Tibial artery (tissue), 4 donors: ENCODE measurements at regions not wholly inside any gene's neighbourhood (a gene's known extent, or its start where the extent isn't known, plus 50 kb on each side); places are given as distances from the start of the nearest gene placed in this dataset.

Experiments
- DNase-seq, 2 donors: peaks; one replicate each; pipeline ENCODE4 v3.0.0-alpha.2; 2019
- H3K27ac ChIP-seq, 2 donors: fragments of 200-600 bp; sonication (generic) in 1 of 2; 1 replicate in 1 of 2; 2 replicates in 1 of 2; pipeline ENCODE4 v1.5.1; 2018 to 2019; ENCODE audit warnings: mild to moderate bottlenecking in 1 of 2
- H3K27me3 ChIP-seq, 2 donors: fragments of 200-600 bp; sonication (generic) in 1 of 2; one replicate each; pipeline versions ENCODE4 v1.5.1 to v1.6.0; 2016 to 2019
- H3K36me3 ChIP-seq, 3 donors: fragments of 200-600 bp; sonication (generic) in 2 of 3; one replicate each; pipeline ENCODE4 v1.5.1; 2016 to 2019; ENCODE audit warnings: mild to moderate bottlenecking in 2 of 3
- H3K4me1 ChIP-seq, 4 donors: fragments of 200-600 bp; sonication (generic) in 2 of 4; 1 replicate in 3 of 4; 2 replicates in 1 of 4; pipeline ENCODE4 v1.5.1; 2016 to 2019
- H3K4me3 ChIP-seq, 2 donors: fragments of 200-600 bp; sonication (generic) in 1 of 2; 1 replicate in 1 of 2; 2 replicates in 1 of 2; pipeline ENCODE4 v1.5.1; 2018 to 2019; ENCODE audit warnings: mild to moderate bottlenecking in 2 of 2
- H3K9me3 ChIP-seq, 3 donors: fragments of 200-600 bp; sonication (generic) in 1 of 3; one replicate each; pipeline ENCODE4 v1.5.1; 2016 to 2019
- intact Hi-C: fragments of 100-400 bp; cut with DNase I; formaldehyde crosslinking; loops from one replicate; pipeline ENCODE4 v1.15.0; 2023; ENCODE audit warnings: low total_unique reads
- TF ChIP-seq, protein P1 (sequence below), 2 experiments: fragments of 200-600 bp in 1 of 2; fragments of 450-650 bp in 1 of 2; IDR thresholded peaks; one replicate each; pipeline ENCODE4 v1.5.1; 2017 to 2019; ENCODE audit warnings: antibody characterized with exemption in 2 of 2, mild to moderate bottlenecking in 1 of 2, moderate library complexity in 1 of 2

DNA sequence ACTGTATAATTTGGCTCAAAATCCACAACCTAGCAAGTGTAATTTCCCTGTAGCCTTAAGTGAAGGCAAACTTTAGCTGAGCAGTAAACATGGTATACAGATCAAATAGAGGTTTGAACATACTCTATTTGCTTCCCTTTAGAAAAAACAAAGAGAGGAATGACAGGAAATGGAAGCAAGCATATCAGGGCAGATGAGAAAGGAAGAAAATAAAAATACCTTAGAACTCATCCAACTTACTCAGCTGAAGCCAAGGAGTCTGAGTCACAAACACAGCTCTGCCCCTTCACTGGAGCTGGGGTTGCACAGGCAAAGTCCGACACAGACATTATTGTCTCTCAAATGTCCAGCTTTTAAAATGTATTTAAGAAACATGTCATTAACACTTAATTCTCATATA, 379.9 kb upstream of the IRAK1BP1 start:
- intact Hi-C loops, result no loop called here
- Histone ChIP-seq H3K4me1 (no peaks in the 10 kb centered on the region), H3K4me3 (no peak overlapping the region), H3K9me3 (no peaks in the 10 kb centered on the region), H3K36me3 (no peaks in the 10 kb centered on the region), H3K27ac (no peak overlapping the region), H3K27me3 (no peaks in the 10 kb centered on the region)
- DNase-seq, result no peak
- TF ChIP-seq, protein P1, sequence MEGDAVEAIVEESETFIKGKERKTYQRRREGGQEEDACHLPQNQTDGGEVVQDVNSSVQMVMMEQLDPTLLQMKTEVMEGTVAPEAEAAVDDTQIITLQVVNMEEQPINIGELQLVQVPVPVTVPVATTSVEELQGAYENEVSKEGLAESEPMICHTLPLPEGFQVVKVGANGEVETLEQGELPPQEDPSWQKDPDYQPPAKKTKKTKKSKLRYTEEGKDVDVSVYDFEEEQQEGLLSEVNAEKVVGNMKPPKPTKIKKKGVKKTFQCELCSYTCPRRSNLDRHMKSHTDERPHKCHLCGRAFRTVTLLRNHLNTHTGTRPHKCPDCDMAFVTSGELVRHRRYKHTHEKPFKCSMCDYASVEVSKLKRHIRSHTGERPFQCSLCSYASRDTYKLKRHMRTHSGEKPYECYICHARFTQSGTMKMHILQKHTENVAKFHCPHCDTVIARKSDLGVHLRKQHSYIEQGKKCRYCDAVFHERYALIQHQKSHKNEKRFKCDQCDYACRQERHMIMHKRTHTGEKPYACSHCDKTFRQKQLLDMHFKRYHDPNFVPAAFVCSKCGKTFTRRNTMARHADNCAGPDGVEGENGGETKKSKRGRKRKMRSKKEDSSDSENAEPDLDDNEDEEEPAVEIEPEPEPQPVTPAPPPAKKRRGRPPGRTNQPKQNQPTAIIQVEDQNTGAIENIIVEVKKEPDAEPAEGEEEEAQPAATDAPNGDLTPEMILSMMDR (IDR thresholded peaks at IDR 0.05), result no peak

- Histone ChIP-seq H3K36me3 (no peaks in the 10 kb centered on the region), H3K4me1 (no peaks in the 10 kb centered on the region), H3K27ac (no peak overlapping the region), H3K9me3 (no peaks in the 10 kb centered on the region), H3K4me3 (no peak overlapping the region), H3K27me3 (no peaks in the 10 kb centered on the region)
- TF ChIP-seq, protein P1 (IDR thresholded peaks at IDR 0.05), result no peak
- intact Hi-C loops, result no loop called here
- no peak for DNase-seq
Measured at GRCh38 chr6:78489874-78490273, 377.5 kb upstream of the IRAK1BP1 start.

- no peaks in the 10 kb centered on the region for H3K27me3 ChIP-seq
- no peak overlapping the region for H3K4me3 ChIP-seq
- no peak for DNase-seq
- H3K4me1 ChIP-seq, result no peaks in the 10 kb centered on the region
- H3K36me3 ChIP-seq, result no peaks in the 10 kb centered on the region
- no peak overlapping the region for H3K27ac ChIP-seq
- TF ChIP-seq, protein P1 (IDR thresholded peaks at IDR 0.05), result no peak
- intact Hi-C loops, result no loop called here
- H3K9me3 ChIP-seq, result no peaks in the 10 kb centered on the region
Measured at GRCh38 chr6:78492351-78493017, 374.9 kb upstream of the IRAK1BP1 start.

GRCh38 chr6:78500299-78501089, 366.9 kb upstream of the IRAK1BP1 start:
- Histone ChIP-seq H3K4me3 (no peak overlapping the region), H3K36me3 (no peaks in the 10 kb centered on the region), H3K27ac (no peak overlapping the region), H3K27me3 (no peaks in the 10 kb centered on the region), H3K4me1 (no peaks in the 10 kb centered on the region), H3K9me3 (no peaks in the 10 kb centered on the region)
- TF ChIP-seq, protein P1 (IDR thresholded peaks at IDR 0.05), result no peak
- DNase-seq, result no peak
- intact Hi-C loops, result no loop called here

DNA sequence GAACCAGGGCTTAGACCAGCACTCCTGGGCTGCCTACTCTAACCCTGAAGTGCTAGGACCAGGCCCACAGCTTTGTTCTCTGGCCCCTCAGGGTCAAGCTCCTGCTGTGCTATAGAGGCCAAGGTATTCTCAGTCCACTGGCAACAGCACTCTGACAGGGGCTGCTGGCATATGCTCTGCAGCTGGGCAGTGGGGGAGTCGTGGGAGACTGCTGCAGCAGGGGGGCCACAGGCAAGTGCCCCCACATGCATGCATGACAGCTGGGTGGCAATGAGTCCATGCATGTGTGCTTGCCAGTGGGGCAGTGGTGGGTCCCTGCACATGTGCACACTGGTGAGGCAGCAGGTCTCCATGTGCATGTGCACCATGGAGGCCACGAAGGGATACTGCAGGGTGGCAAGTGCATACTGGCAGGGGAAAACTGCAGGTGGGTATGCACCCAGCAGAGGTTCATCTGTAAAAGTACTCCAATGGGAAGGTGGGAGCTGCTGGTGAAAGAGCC, 364.9 kb upstream of the IRAK1BP1 start:
- no peak for DNase-seq
- Histone ChIP-seq H3K36me3 (no peaks in the 10 kb centered on the region), H3K27me3 (no peaks in the 10 kb centered on the region), H3K4me3 (no peak overlapping the region), H3K4me1 (no peaks in the 10 kb centered on the region), H3K9me3 (no peaks in the 10 kb centered on the region), H3K27ac (no peak overlapping the region)
- intact Hi-C loops, result no loop called here
- TF ChIP-seq, protein P1 (IDR thresholded peaks at IDR 0.05), result no peak
